ENCODE measurements at regions not wholly inside any gene's neighbourhood (a gene's known extent, or its start where the extent isn't known, plus 50 kb on each side); places are given as distances from the start of the nearest gene placed in this dataset.

GRCh38 chrX:85569096-85569495, 189.6 kb upstream of the POF1B start:
- H2AFZ ChIP-seq (ENCODE audit: low read length): no peak overlapping the region
- H3K27ac ChIP-seq (ENCODE audit: low read depth, low read length, poor library complexity, severe bottlenecking): no peak overlapping the region
- no peaks in the 10 kb centered on the region for H3K4me1 ChIP-seq (ENCODE audit: insufficient read depth, low read length, poor library complexity, severe bottlenecking)
- H3K36me3 ChIP-seq (ENCODE audit: insufficient read depth, low read length): no peaks in the 10 kb centered on the region
- no peak overlapping the region for H3K4me2 ChIP-seq (ENCODE audit: low read length)
- TF ChIP-seq CTCF (conservative IDR thresholded peaks at IDR 0.05; ENCODE audit: low read length) (no peak), EZH2phosphoT487 (IDR thresholded peaks at IDR 0.05; ENCODE audit: borderline replicate concordance, low read depth, low read length) (no peak)
- H3K9me3 ChIP-seq (ENCODE audit: low read length): no peaks in the 10 kb centered on the region
- no peak overlapping the region for H3K4me3 ChIP-seq (ENCODE audit: low read depth, low read length, poor library complexity, severe bottlenecking)
- H4K20me1 ChIP-seq (ENCODE audit: insufficient read depth, low read length): no peaks in the 10 kb centered on the region
- H3K79me2 ChIP-seq (ENCODE audit: insufficient read depth, low read depth, low read length): no peaks in the 10 kb centered on the region
- ChIA-PET POLR2A (no interaction called here), CTCF (ENCODE audit: unreplicated experiment) (no interaction called here)
- H3K9me2 ChIP-seq (ENCODE audit: insufficient read depth, low read length): no peaks in the 10 kb centered on the region
- DNase-seq (ENCODE audit: low spot score): no peak
- no TSS peak for BruUV-seq (replicated peaks)
- intact Hi-C loops (cut with micrococcal nuclease; ENCODE audit: unreplicated experiment): no loop called here

- no peak overlapping the region for H3K4me2 ChIP-seq (ENCODE audit: low read length)
- no peak overlapping the region for H3K27ac ChIP-seq (ENCODE audit: low read depth, low read length, poor library complexity, severe bottlenecking)
- H3K9me3 ChIP-seq (ENCODE audit: low read length): no peaks in the 10 kb centered on the region
- ChIA-PET CTCF (ENCODE audit: unreplicated experiment) (no interaction called here), POLR2A (no interaction called here)
- TF ChIP-seq EZH2phosphoT487 (IDR thresholded peaks at IDR 0.05; ENCODE audit: borderline replicate concordance, low read depth, low read length): no peak
- TF ChIP-seq CTCF (conservative IDR thresholded peaks at IDR 0.05; ENCODE audit: low read length): no peak
- no peaks in the 10 kb centered on the region for H3K9me2 ChIP-seq (ENCODE audit: insufficient read depth, low read length)
- no peak overlapping the region for H2AFZ ChIP-seq (ENCODE audit: low read length)
- no TSS peak for BruUV-seq (replicated peaks)
- intact Hi-C loops (cut with micrococcal nuclease; ENCODE audit: unreplicated experiment): no loop called here
- no peak for DNase-seq (ENCODE audit: low spot score)
- H3K36me3 ChIP-seq (ENCODE audit: insufficient read depth, low read length): no peaks in the 10 kb centered on the region
- H3K79me2 ChIP-seq (ENCODE audit: insufficient read depth, low read depth, low read length): no peaks in the 10 kb centered on the region
- no peaks in the 10 kb centered on the region for H3K4me1 ChIP-seq (ENCODE audit: insufficient read depth, low read length, poor library complexity, severe bottlenecking)
- no peak overlapping the region for H3K4me3 ChIP-seq (ENCODE audit: low read depth, low read length, poor library complexity, severe bottlenecking)
- H4K20me1 ChIP-seq (ENCODE audit: insufficient read depth, low read length): no peaks in the 10 kb centered on the region
Observed at GRCh38 chrX:85561231-85561630, 181.8 kb upstream of the POF1B start.

GRCh38 chrX:85544609-85545008, 165.1 kb upstream of the POF1B start:
- Histone ChIP-seq H3K36me3 (ENCODE audit: insufficient read depth, low read length) (no peaks in the 10 kb centered on the region), H3K9me2 (ENCODE audit: insufficient read depth, low read length) (no peaks in the 10 kb centered on the region), H3K79me2 (ENCODE audit: insufficient read depth, low read depth, low read length) (no peaks in the 10 kb centered on the region), H3K4me1 (ENCODE audit: insufficient read depth, low read length, poor library complexity, severe bottlenecking) (no peaks in the 10 kb centered on the region), H3K4me3 (ENCODE audit: low read depth, low read length, poor library complexity, severe bottlenecking) (no peak overlapping the region), H3K4me2 (ENCODE audit: low read length) (no peak overlapping the region), H3K9me3 (ENCODE audit: low read length) (no peaks in the 10 kb centered on the region), H2AFZ (ENCODE audit: low read length) (peak overlapping the region; percentile 36; the same call in 1 of the 2 replicates), H3K27ac (ENCODE audit: low read depth, low read length, poor library complexity, severe bottlenecking) (no peak overlapping the region), H4K20me1 (ENCODE audit: insufficient read depth, low read length) (no peaks in the 10 kb centered on the region)
- no TSS peak for BruUV-seq (replicated peaks)
- intact Hi-C loops (cut with micrococcal nuclease; ENCODE audit: unreplicated experiment): loop anchor here (1.0 to 10.0 kb wide), 2 partner anchors 60 to 433 kb away; no protein-coding TSS in a partner anchor
- no peak for DNase-seq (ENCODE audit: low spot score)
- ChIA-PET CTCF (ENCODE audit: unreplicated experiment) (no interaction called here), POLR2A (no interaction called here)
- TF ChIP-seq EZH2phosphoT487 (IDR thresholded peaks at IDR 0.05; ENCODE audit: borderline replicate concordance, low read depth, low read length): no peak
- peak; percentile 68 for TF ChIP-seq CTCF (conservative IDR thresholded peaks at IDR 0.05; ENCODE audit: low read length)

Measured in OCI-LY7 (cell line).